Nephron (organoid): ENCODE measurements at regions not wholly inside any gene's neighbourhood (a gene's known extent, or its start where the extent isn't known, plus 50 kb on each side); places are given as distances from the start of the nearest gene placed in this dataset.
A peak's percentile ranks its signal among the peaks of the same experiment; 100 is the strongest.

Source experiments
- H3K27ac Mint-ChIP-seq, 3 experiments: 2 replicates each; pipeline ENCODE4 v1.8.0; 2020; ENCODE audit warnings: mixed read lengths in 3 of 3, mild to moderate bottlenecking in 2 of 3, moderate library complexity in 1 of 3
- H3K27me3 Mint-ChIP-seq: 2 replicates; pipeline ENCODE4 v1.8.0; 2021; ENCODE audit warnings: low read depth, mild to moderate bottlenecking, moderate library complexity, mixed read lengths
- H3K36me3 Mint-ChIP-seq: 2 replicates; pipeline ENCODE4 v1.8.0; 2020; ENCODE audit warnings: low read depth, mixed read lengths
- H3K4me1 Mint-ChIP-seq: 2 replicates; pipeline ENCODE4 v1.8.0; 2020; ENCODE audit warnings: mixed read lengths
- H3K4me3 Mint-ChIP-seq, 3 experiments: 2 replicates each; pipeline ENCODE4 v1.8.0; 2020; ENCODE audit warnings: mild to moderate bottlenecking in 3 of 3, mixed read lengths in 3 of 3, moderate library complexity in 2 of 3
- H3K9me3 Mint-ChIP-seq: 2 replicates; pipeline ENCODE4 v1.8.0; 2020; ENCODE audit warnings: mixed read lengths
- TF ChIP-seq, protein P1 (sequence below), 3 experiments: fragments of 200-600 bp; sonication (generic); IDR thresholded peaks; one replicate each; pipeline ENCODE4 v1.5.0; 2021; ENCODE audit warnings: antibody characterized with exemption in 3 of 3; ENCODE audit not compliant: unreplicated experiment in 3 of 3

DNA sequence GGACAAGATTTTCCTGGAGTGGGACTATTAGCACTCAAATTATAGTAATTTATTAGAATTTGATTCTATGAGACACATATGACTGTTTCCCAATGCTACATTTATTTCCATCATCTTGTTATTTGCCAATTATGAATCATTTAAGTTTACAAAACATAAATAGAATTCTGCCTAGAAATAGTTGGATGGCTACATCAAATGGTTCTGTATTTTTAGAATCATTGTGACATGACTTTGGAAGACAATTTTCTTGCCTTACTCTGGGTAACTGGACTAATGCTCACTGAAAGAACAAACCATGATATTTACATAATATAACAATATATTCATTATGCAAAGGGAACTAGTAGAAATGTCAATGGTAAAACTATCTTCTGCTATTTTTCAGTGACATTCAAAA, 173.5 kb downstream of the ZIC1 start:
- Mint-ChIP-seq H3K27ac (no peak overlapping the region), H3K4me3 (no peak overlapping the region), H3K9me3 (peaks cover 2% of the 10 kb centered on the region), H3K27me3 (no peaks in the 10 kb centered on the region), H3K4me1 (no peaks in the 10 kb centered on the region), H3K36me3 (no peaks in the 10 kb centered on the region)
- TF ChIP-seq, protein P1, sequence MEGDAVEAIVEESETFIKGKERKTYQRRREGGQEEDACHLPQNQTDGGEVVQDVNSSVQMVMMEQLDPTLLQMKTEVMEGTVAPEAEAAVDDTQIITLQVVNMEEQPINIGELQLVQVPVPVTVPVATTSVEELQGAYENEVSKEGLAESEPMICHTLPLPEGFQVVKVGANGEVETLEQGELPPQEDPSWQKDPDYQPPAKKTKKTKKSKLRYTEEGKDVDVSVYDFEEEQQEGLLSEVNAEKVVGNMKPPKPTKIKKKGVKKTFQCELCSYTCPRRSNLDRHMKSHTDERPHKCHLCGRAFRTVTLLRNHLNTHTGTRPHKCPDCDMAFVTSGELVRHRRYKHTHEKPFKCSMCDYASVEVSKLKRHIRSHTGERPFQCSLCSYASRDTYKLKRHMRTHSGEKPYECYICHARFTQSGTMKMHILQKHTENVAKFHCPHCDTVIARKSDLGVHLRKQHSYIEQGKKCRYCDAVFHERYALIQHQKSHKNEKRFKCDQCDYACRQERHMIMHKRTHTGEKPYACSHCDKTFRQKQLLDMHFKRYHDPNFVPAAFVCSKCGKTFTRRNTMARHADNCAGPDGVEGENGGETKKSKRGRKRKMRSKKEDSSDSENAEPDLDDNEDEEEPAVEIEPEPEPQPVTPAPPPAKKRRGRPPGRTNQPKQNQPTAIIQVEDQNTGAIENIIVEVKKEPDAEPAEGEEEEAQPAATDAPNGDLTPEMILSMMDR (IDR thresholded peaks at IDR 0.05; ENCODE audit: unreplicated experiment in 3 of 3): no peak

DNA sequence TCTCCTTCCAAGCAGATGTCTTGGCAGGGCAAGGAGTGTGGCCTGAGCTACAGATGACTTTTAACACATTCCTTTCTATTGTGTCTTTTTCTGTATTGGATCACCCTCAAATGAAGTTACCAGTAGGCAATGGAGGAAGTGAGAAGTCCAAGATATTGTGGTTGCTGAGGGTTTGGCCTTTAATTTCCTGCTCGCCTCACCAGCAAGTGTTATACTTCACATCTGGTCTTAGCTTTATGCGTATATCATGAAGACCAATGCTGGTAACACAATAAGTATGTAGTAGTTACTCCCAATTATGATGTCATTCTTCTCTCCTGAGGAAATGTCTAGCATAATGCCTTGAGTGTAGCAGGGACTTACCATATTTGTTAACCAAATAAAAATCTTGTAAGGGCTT, 179.9 kb downstream of the ZIC1 start:
- TF ChIP-seq, protein P1 (IDR thresholded peaks at IDR 0.05; ENCODE audit: unreplicated experiment in 3 of 3): no peak
- H3K4me3 Mint-ChIP-seq: no peak overlapping the region
- H3K4me1 Mint-ChIP-seq: no peaks in the 10 kb centered on the region
- peaks cover 3% of the 10 kb centered on the region for H3K9me3 Mint-ChIP-seq
- no peaks in the 10 kb centered on the region for H3K27me3 Mint-ChIP-seq
- H3K36me3 Mint-ChIP-seq: no peaks in the 10 kb centered on the region
- no peak overlapping the region for H3K27ac Mint-ChIP-seq

- Mint-ChIP-seq H3K4me3 (no peak overlapping the region), H3K27ac (no peak overlapping the region), H3K9me3 (peaks cover 10% of the 10 kb centered on the region), H3K27me3 (no peaks in the 10 kb centered on the region), H3K4me1 (no peaks in the 10 kb centered on the region), H3K36me3 (no peaks in the 10 kb centered on the region)
- TF ChIP-seq, protein P1 (IDR thresholded peaks at IDR 0.05; ENCODE audit: unreplicated experiment in 3 of 3): no peak
Measured at GRCh38 chr3:147604136-147604535, 195.0 kb downstream of the ZIC1 start.

GRCh38 chr3:147613725-147614124, 204.6 kb downstream of the ZIC1 start:
- peaks cover 31% of the 10 kb centered on the region for H3K4me1 Mint-ChIP-seq
- TF ChIP-seq, protein P1 (IDR thresholded peaks at IDR 0.05; ENCODE audit: unreplicated experiment in 3 of 3): no peak

DNA sequence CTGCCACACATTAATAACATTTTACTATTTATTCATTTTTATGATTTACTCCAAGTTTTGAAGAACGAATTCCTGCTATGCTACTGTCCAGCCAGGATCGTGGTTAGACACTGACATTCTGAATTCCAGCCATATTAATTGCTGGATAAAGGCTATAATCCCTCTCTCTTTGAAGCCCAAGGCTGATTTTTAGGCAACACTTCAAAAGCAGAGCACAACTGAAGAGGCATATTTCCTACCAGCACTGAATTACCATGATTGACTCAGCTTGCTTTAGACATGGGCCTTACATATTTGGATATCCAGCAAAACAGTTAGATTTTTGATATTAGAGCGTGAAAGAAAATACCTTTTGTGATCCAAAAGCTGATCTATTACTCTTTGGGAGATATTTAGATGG, 205.0 kb downstream of the ZIC1 start:
- TF ChIP-seq, protein P1 (IDR thresholded peaks at IDR 0.05; ENCODE audit: unreplicated experiment in 3 of 3): no peak
- Mint-ChIP-seq H3K36me3 (no peaks in the 10 kb centered on the region), H3K9me3 (no peaks in the 10 kb centered on the region), H3K4me3 (no peak overlapping the region), H3K27me3 (no peaks in the 10 kb centered on the region), H3K27ac (peak overlapping the region; percentile 24 to 79 (median 76)), H3K4me1 (peaks cover 33% of the 10 kb centered on the region)

More at GRCh38 chr3:147613725-147614124, 204.6 kb downstream of the ZIC1 start:
- H3K9me3 Mint-ChIP-seq: no peaks in the 10 kb centered on the region
- H3K36me3 Mint-ChIP-seq: no peaks in the 10 kb centered on the region
- H3K27ac Mint-ChIP-seq: peak overlapping the region; percentile 24 to 79 (median 76)
- no peaks in the 10 kb centered on the region for H3K27me3 Mint-ChIP-seq
- H3K4me3 Mint-ChIP-seq: peak overlapping the region in 2 of 3 experiments; percentile 8 to 26

- no peaks in the 10 kb centered on the region for H3K36me3 Mint-ChIP-seq
- no peaks in the 10 kb centered on the region for H3K9me3 Mint-ChIP-seq
- H3K27me3 Mint-ChIP-seq: no peaks in the 10 kb centered on the region
- H3K4me3 Mint-ChIP-seq: peak overlapping the region in 1 of 3 experiments; percentile 46
- TF ChIP-seq, protein P1 (IDR thresholded peaks at IDR 0.05; ENCODE audit: unreplicated experiment in 3 of 3): no peak
- H3K4me1 Mint-ChIP-seq: peaks cover 37% of the 10 kb centered on the region
- peak overlapping the region; percentile 24 to 79 (median 76) for H3K27ac Mint-ChIP-seq
Measured at GRCh38 chr3:147615035-147615434, 205.9 kb downstream of the ZIC1 start.
